ENCODE measurements at regions not wholly inside any gene's neighbourhood (a gene's known extent, or its start where the extent isn't known, plus 50 kb on each side); places are given as distances from the start of the nearest gene placed in this dataset.

DNA sequence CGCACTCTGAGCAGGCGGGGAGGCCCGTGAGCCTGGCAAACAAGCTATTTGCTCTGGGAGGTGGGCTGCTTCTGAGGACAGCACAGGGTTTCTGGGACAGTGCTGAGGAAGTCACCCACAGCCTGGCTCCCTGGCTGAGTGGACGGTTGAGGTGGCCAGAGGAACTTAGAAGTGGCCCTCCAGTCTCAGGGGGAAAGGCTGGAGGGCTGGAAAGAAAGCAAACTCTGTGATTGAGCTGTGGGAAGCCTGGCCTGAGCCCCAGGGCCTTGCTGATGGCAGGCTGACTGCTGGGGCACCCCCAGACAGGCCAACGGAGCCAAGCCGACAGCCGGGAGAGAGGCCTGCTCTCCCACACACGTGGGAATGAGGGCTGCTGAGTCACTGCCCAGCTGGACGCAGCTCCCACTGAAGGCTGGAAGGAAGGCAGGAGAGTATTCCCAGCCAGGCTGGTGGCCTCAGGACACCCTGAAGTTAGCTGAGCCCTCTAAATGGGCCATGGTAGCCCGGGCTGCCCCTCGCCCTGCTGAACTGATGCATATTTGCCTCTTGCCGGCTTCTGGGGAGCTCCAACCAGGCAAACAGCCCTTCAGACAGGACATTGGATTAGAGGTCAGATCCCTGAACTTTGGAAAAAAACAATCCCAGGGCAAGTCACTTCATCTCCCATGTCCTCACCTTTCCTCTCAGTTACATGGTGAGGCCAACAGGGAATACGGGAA, 98.0 kb upstream of the TLE3 start (continued):
- TF ChIP-seq, protein P1, sequence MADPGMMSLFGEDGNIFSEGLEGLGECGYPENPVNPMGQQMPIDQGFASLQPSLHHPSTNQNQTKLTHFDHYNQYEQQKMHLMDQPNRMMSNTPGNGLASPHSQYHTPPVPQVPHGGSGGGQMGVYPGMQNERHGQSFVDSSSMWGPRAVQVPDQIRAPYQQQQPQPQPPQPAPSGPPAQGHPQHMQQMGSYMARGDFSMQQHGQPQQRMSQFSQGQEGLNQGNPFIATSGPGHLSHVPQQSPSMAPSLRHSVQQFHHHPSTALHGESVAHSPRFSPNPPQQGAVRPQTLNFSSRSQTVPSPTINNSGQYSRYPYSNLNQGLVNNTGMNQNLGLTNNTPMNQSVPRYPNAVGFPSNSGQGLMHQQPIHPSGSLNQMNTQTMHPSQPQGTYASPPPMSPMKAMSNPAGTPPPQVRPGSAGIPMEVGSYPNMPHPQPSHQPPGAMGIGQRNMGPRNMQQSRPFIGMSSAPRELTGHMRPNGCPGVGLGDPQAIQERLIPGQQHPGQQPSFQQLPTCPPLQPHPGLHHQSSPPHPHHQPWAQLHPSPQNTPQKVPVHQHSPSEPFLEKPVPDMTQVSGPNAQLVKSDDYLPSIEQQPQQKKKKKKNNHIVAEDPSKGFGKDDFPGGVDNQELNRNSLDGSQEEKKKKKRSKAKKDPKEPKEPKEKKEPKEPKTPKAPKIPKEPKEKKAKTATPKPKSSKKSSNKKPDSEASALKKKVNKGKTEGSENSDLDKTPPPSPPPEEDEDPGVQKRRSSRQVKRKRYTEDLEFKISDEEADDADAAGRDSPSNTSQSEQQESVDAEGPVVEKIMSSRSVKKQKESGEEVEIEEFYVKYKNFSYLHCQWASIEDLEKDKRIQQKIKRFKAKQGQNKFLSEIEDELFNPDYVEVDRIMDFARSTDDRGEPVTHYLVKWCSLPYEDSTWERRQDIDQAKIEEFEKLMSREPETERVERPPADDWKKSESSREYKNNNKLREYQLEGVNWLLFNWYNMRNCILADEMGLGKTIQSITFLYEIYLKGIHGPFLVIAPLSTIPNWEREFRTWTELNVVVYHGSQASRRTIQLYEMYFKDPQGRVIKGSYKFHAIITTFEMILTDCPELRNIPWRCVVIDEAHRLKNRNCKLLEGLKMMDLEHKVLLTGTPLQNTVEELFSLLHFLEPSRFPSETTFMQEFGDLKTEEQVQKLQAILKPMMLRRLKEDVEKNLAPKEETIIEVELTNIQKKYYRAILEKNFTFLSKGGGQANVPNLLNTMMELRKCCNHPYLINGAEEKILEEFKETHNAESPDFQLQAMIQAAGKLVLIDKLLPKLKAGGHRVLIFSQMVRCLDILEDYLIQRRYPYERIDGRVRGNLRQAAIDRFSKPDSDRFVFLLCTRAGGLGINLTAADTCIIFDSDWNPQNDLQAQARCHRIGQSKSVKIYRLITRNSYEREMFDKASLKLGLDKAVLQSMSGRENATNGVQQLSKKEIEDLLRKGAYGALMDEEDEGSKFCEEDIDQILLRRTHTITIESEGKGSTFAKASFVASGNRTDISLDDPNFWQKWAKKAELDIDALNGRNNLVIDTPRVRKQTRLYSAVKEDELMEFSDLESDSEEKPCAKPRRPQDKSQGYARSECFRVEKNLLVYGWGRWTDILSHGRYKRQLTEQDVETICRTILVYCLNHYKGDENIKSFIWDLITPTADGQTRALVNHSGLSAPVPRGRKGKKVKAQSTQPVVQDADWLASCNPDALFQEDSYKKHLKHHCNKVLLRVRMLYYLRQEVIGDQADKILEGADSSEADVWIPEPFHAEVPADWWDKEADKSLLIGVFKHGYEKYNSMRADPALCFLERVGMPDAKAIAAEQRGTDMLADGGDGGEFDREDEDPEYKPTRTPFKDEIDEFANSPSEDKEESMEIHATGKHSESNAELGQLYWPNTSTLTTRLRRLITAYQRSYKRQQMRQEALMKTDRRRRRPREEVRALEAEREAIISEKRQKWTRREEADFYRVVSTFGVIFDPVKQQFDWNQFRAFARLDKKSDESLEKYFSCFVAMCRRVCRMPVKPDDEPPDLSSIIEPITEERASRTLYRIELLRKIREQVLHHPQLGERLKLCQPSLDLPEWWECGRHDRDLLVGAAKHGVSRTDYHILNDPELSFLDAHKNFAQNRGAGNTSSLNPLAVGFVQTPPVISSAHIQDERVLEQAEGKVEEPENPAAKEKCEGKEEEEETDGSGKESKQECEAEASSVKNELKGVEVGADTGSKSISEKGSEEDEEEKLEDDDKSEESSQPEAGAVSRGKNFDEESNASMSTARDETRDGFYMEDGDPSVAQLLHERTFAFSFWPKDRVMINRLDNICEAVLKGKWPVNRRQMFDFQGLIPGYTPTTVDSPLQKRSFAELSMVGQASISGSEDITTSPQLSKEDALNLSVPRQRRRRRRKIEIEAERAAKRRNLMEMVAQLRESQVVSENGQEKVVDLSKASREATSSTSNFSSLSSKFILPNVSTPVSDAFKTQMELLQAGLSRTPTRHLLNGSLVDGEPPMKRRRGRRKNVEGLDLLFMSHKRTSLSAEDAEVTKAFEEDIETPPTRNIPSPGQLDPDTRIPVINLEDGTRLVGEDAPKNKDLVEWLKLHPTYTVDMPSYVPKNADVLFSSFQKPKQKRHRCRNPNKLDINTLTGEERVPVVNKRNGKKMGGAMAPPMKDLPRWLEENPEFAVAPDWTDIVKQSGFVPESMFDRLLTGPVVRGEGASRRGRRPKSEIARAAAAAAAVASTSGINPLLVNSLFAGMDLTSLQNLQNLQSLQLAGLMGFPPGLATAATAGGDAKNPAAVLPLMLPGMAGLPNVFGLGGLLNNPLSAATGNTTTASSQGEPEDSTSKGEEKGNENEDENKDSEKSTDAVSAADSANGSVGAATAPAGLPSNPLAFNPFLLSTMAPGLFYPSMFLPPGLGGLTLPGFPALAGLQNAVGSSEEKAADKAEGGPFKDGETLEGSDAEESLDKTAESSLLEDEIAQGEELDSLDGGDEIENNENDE (IDR thresholded peaks at IDR 0.05; ENCODE audit: insufficient replicate concordance, low read length): no peak
- TF ChIP-seq POLR2A (IDR thresholded peaks at IDR 0.05; ENCODE audit: control extremely low read depth in 1 of 2, low read depth in 2 of 2, low read length in 2 of 2) (no peak), KDM1A (IDR thresholded peaks at IDR 0.05; ENCODE audit: borderline replicate concordance, low read length) (no peak), RNF2 (IDR thresholded peaks at IDR 0.05; ENCODE audit: borderline replicate concordance, low read depth, low read length, missing control alignments, poor library complexity, severe bottlenecking) (no peak), ASH2L (IDR thresholded peaks at IDR 0.05; ENCODE audit: low read length) (no peak), SIN3A (conservative IDR thresholded peaks at IDR 0.05 in 1 of 2, IDR thresholded peaks at IDR 0.05 in 1 of 2; ENCODE audit: low read depth in 1 of 2, low read length in 2 of 2) (no peak), CHD2 (IDR thresholded peaks at IDR 0.05; ENCODE audit: low read length) (no peak), CHD1 (IDR thresholded peaks at IDR 0.05; ENCODE audit: low read depth, low read length) (no peak)
- TF ChIP-seq, protein P2, sequence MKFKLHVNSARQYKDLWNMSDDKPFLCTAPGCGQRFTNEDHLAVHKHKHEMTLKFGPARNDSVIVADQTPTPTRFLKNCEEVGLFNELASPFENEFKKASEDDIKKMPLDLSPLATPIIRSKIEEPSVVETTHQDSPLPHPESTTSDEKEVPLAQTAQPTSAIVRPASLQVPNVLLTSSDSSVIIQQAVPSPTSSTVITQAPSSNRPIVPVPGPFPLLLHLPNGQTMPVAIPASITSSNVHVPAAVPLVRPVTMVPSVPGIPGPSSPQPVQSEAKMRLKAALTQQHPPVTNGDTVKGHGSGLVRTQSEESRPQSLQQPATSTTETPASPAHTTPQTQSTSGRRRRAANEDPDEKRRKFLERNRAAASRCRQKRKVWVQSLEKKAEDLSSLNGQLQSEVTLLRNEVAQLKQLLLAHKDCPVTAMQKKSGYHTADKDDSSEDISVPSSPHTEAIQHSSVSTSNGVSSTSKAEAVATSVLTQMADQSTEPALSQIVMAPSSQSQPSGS (IDR thresholded peaks at IDR 0.05; ENCODE audit: low read length): no peak

Measured in H1 (cell line).